GM12873 (cell line): ENCODE measurements at regions not wholly inside any gene's neighbourhood (a gene's known extent, or its start where the extent isn't known, plus 50 kb on each side); places are given as distances from the start of the nearest gene placed in this dataset.

Source experiments
- TF ChIP-seq, protein P1 (sequence below): IDR thresholded peaks from 2 replicates; pipeline ENCODE4 v1.5.1; 2012; ENCODE audit warnings: low read depth, mild to moderate bottlenecking, moderate library complexity, low read length, control low read depth; ENCODE audit not compliant: insufficient read depth; ENCODE audit errors: missing control alignments

DNA sequence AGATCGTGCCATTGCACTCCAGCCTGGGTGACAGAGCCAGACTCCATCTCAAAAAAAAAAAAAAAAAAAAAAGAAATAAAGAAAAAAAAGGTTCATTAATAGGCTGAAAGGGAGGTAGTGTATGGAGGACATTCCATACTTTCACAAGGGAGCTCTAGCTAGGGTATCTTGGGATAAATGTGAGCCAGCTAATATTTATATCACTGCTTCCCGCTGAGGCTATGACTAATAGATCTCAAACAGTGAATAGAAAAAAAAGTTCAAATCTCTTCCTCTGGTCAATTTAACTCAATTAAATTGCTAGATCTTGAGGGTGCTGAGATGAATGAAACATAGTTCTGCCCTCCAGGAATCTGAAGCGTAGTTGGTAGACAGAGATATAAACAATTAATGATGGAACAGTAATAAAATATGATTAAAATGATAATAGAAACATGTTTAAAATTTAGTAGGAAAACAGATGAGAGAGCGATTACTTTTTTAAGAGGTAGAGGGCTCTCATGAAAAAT, 55.7 kb upstream of the SHISA3 start:
- TF ChIP-seq, protein P1, sequence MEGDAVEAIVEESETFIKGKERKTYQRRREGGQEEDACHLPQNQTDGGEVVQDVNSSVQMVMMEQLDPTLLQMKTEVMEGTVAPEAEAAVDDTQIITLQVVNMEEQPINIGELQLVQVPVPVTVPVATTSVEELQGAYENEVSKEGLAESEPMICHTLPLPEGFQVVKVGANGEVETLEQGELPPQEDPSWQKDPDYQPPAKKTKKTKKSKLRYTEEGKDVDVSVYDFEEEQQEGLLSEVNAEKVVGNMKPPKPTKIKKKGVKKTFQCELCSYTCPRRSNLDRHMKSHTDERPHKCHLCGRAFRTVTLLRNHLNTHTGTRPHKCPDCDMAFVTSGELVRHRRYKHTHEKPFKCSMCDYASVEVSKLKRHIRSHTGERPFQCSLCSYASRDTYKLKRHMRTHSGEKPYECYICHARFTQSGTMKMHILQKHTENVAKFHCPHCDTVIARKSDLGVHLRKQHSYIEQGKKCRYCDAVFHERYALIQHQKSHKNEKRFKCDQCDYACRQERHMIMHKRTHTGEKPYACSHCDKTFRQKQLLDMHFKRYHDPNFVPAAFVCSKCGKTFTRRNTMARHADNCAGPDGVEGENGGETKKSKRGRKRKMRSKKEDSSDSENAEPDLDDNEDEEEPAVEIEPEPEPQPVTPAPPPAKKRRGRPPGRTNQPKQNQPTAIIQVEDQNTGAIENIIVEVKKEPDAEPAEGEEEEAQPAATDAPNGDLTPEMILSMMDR: no peak

DNA sequence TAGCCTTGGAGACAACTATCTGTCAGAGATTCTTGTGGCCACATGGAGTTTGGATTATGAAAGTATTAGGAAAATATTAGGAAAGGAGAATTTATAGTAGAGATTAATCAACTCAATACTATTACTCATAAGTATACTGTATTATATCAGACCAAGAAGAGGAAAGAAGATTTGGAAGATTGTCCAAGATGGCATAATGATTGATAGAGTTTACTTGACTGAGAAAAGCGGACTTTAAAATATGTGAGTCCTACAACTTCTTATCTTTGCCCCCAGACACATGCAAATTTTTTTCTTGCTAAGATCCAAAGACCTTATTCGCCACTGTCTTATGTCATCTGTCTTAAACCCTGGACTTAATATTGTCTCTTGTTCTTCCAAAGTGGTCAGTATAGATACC, 54.8 kb upstream of the SHISA3 start:
- TF ChIP-seq, protein P1: no peak

DNA sequence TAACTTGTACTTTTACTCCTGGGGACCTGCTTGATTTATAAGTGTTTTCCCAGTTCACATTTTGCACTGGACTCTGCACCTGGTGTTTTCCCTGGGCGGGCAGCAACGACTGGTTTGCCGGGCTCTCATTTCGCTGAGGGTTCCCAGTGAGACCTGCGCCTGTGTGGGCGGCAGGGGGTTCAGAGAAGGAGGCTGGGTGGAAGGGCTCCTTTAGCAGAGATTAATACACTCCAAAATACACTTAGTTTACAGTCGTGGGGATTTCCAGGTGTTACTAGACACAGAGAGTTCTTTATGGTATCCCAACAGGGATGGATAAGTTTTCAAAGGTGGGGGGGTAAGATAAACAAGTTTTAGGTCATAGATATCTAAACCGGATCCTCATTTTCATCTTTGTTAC, 53.0 kb upstream of the SHISA3 start:
- TF ChIP-seq, protein P1: no peak

DNA sequence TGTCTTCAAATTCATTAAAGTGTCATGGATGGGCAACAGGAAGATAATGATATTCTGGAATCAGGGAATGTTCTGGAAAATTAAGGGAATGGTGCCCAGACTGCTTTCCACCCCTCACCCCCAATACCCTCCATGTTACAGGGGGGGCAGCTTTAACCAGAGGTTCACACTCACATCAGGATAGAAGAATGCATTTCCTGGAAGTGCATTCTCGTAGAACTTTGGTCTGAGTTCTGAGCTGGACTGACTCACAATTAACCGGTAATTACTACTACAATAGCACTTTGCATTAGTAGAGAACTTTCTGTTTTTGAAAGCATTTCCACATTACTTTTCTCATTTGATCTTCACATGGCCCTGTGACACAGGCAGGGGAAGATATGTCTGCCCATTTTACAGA, 52.5 kb upstream of the SHISA3 start:
- TF ChIP-seq, protein P1: no peak

DNA sequence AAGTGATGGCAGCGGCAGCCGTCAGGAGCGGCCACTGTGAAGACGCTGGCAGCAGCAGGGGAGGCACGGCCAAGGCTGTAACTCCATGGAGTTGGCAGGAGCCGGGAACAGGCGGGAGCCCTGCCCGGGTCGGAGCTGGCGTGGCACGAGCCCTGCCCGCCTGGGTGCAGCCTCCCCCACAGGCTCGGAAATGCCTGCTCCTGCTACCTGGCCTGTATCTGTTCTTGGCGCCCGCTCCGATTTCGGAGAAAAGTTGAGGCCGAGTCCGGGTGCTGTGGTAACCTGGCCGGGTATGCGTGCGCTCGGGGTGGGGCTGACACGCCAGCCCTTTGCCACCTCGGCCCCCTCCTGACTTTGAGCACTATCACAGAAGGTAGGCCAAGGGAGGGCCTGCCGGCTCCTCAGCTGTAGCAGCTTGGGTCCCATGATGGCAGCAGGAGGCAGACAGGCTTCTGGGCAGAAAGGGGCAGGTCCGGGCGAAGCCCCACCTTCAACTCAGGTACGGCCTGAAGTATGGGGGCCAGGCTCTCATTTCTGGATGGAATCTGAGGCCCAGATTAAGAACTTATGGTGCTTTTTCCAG, 51.2 kb upstream of the SHISA3 start:
- TF ChIP-seq, protein P1: no peak

DNA sequence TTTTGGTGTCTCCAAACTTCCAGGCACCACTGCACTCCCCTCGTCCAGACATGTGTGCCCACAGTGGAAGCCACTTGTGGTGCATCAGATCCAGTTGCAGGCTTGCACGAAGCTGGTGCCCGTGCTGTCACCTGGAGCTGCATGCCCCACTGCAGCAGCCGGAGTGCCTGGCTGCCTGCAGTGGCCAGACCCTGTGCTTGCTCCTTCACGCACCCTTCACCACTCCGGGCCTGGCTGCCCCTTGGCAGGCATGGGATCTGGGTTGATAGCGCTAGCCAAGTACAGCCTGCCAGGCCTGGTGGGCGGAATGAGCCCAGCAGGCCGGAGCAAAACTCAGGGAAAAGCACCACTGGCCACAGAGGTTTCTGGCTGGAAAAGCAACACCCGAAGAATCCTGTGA, 50.2 kb upstream of the SHISA3 start:
- TF ChIP-seq, protein P1: no peak
